ENCODE measurements at regions not wholly inside any gene's neighbourhood (a gene's known extent, or its start where the extent isn't known, plus 50 kb on each side); places are given as distances from the start of the nearest gene placed in this dataset.

GRCh38 chr16:9260666-9261065 lies 169.2 kb downstream of the HAPSTR1 start:
- H3K36me3 ChIP-seq, result no peaks in the 10 kb centered on the region
- intact Hi-C loops (cut with DNase I; ENCODE audit: low total_unique reads), result no loop called here
- H3K27ac ChIP-seq, result no peak overlapping the region
- H3K4me1 ChIP-seq, result no peaks in the 10 kb centered on the region
- no peak for TF ChIP-seq POLR2AphosphoS5 (IDR thresholded peaks at IDR 0.05)
- no peak for TF ChIP-seq CTCF (IDR thresholded peaks at IDR 0.05)
- TF ChIP-seq POLR2A (IDR thresholded peaks at IDR 0.05), result no peak
- peaks cover 0 to 3% of the 10 kb centered on the region in 2 donors for H3K27me3 ChIP-seq
- no peaks in the 10 kb centered on the region for H3K9me3 ChIP-seq
- DNase-seq (ENCODE audit: low spot score in 2 of 2), result no peak
- H3K4me3 ChIP-seq, result no peak overlapping the region

- Histone ChIP-seq H3K4me3 (no peak overlapping the region), H3K27ac (no peak overlapping the region), H3K36me3 (no peaks in the 10 kb centered on the region), H3K27me3 (no peaks in the 10 kb centered on the region), H3K4me1 (no peaks in the 10 kb centered on the region), H3K9me3 (no peaks in the 10 kb centered on the region)
- DNase-seq (ENCODE audit: low spot score in 2 of 2), result no peak
- intact Hi-C loops (cut with DNase I; ENCODE audit: low total_unique reads), result no loop called here
- TF ChIP-seq CTCF (IDR thresholded peaks at IDR 0.05), result no peak
- no peak for TF ChIP-seq POLR2AphosphoS5 (IDR thresholded peaks at IDR 0.05)
- TF ChIP-seq POLR2A (IDR thresholded peaks at IDR 0.05), result no peak
These were observed 169.9 kb downstream of the HAPSTR1 start for GRCh38 chr16:9261376-9261775.

- intact Hi-C loops (cut with DNase I; ENCODE audit: low total_unique reads), result no loop called here
These were observed 171.7 kb downstream of the HAPSTR1 start for GRCh38 chr16:9262941-9263715.

GRCh38 chr16:9264067-9264466 lies 172.6 kb downstream of the HAPSTR1 start:
- TF ChIP-seq POLR2AphosphoS5 (IDR thresholded peaks at IDR 0.05), result no peak
- no peak for TF ChIP-seq CTCF (IDR thresholded peaks at IDR 0.05)
- no peak for TF ChIP-seq POLR2A (IDR thresholded peaks at IDR 0.05)
- Histone ChIP-seq H3K27me3 (no peaks in the 10 kb centered on the region), H3K27ac (no peak overlapping the region), H3K4me1 (no peaks in the 10 kb centered on the region), H3K36me3 (no peaks in the 10 kb centered on the region), H3K9me3 (no peaks in the 10 kb centered on the region), H3K4me3 (no peak overlapping the region)
- intact Hi-C loops (cut with DNase I; ENCODE audit: low total_unique reads), result no loop called here
- DNase-seq (ENCODE audit: low spot score in 2 of 2), result no peak

More at GRCh38 chr16:9262941-9263715, 171.7 kb downstream of the HAPSTR1 start:
- DNase-seq (ENCODE audit: low spot score in 2 of 2), result no peak
- Histone ChIP-seq H3K4me1 (no peaks in the 10 kb centered on the region), H3K36me3 (no peaks in the 10 kb centered on the region), H3K27ac (no peak overlapping the region), H3K27me3 (no peaks in the 10 kb centered on the region), H3K4me3 (no peak overlapping the region), H3K9me3 (no peaks in the 10 kb centered on the region)
- TF ChIP-seq POLR2AphosphoS5 (IDR thresholded peaks at IDR 0.05), result no peak
- no peak for TF ChIP-seq POLR2A (IDR thresholded peaks at IDR 0.05)
- TF ChIP-seq CTCF (IDR thresholded peaks at IDR 0.05), result no peak

GRCh38 chr16:9268446-9268845 lies 177.0 kb downstream of the HAPSTR1 start:
- TF ChIP-seq POLR2AphosphoS5 (IDR thresholded peaks at IDR 0.05), result no peak
- no peak for TF ChIP-seq CTCF (IDR thresholded peaks at IDR 0.05)
- H3K4me1 ChIP-seq, result no peaks in the 10 kb centered on the region
- no peak overlapping the region for H3K4me3 ChIP-seq
- H3K36me3 ChIP-seq, result no peaks in the 10 kb centered on the region
- no peak for DNase-seq (ENCODE audit: low spot score in 2 of 2)
- no peaks in the 10 kb centered on the region for H3K27me3 ChIP-seq
- H3K27ac ChIP-seq, result no peak overlapping the region
- intact Hi-C loops (cut with DNase I; ENCODE audit: low total_unique reads), result no loop called here
- H3K9me3 ChIP-seq, result no peaks in the 10 kb centered on the region

Measured in breast epithelium (tissue), 4 donors.